Parathyroid adenoma (tissue), 2 donors: ENCODE measurements at regions not wholly inside any gene's neighbourhood (a gene's known extent, or its start where the extent isn't known, plus 50 kb on each side); places are given as distances from the start of the nearest gene placed in this dataset.

Experiments used
- H2AFZ ChIP-seq: fragments of 300-600 bp; sonication (generic); one replicate; pipeline ENCODE4 v1.7.0; 2017; ENCODE audit warnings: antibody characterized with exemption, mild to moderate bottlenecking
- H3K27ac ChIP-seq: fragments of 300-600 bp; sonication (generic); one replicate; pipeline ENCODE4 v1.7.0; 2017
- H3K27me3 ChIP-seq: fragments of 300-600 bp; sonication (generic); one replicate; pipeline ENCODE4 v1.7.0; 2017; ENCODE audit warnings: low read length; ENCODE audit not compliant: control insufficient read depth, insufficient read depth
- H3K36me3 ChIP-seq: fragments of 300-600 bp; sonication (generic); one replicate; pipeline ENCODE4 v1.7.0; 2017; ENCODE audit warnings: low read length; ENCODE audit not compliant: control insufficient read depth, insufficient read depth
- H3K4me1 ChIP-seq: fragments of 300-600 bp; sonication (generic); one replicate; pipeline ENCODE4 v1.7.0; 2017; ENCODE audit warnings: control low read depth
- H3K4me2 ChIP-seq: fragments of 300-600 bp; sonication (generic); one replicate; pipeline ENCODE4 v1.7.0; 2017; ENCODE audit warnings: low read length
- H3K4me3 ChIP-seq: fragments of 300-600 bp; sonication (generic); one replicate; pipeline ENCODE4 v1.7.0; 2017; ENCODE audit warnings: low read depth, low read length
- H3K79me2 ChIP-seq: fragments of 300-600 bp; sonication (generic); one replicate; pipeline ENCODE4 v1.7.0; 2017; ENCODE audit warnings: control low read depth
- H3K9ac ChIP-seq: fragments of 300-600 bp; sonication (generic); one replicate; pipeline ENCODE4 v1.7.0; 2017; ENCODE audit warnings: mild to moderate bottlenecking
- H3K9me3 ChIP-seq: fragments of 300-600 bp; sonication (generic); one replicate; pipeline ENCODE4 v1.7.0; 2017; ENCODE audit warnings: low read length; ENCODE audit not compliant: control insufficient read depth
- CTCF ChIP-seq: fragments of 300-600 bp; sonication (generic); IDR thresholded peaks from one replicate; pipeline ENCODE4 v1.7.0; 2017; ENCODE audit warnings: antibody characterized with exemption, mild to moderate bottlenecking
- donor health status: primary hyperparathyroidism.

GRCh38 chr6:106875782-106876321, 98.7 kb downstream of the CD24 start:
- Histone ChIP-seq H3K4me2 (no peak overlapping the region), H3K4me1 (peaks cover 3% of the 10 kb centered on the region), H3K27me3 (no peaks in the 10 kb centered on the region), H3K27ac (no peak overlapping the region), H2AFZ (no peak overlapping the region), H3K4me3 (no peak overlapping the region), H3K9ac (no peak overlapping the region), H3K79me2 (no peaks in the 10 kb centered on the region), H3K9me3 (no peaks in the 10 kb centered on the region), H3K36me3 (no peaks in the 10 kb centered on the region)
- TF ChIP-seq CTCF, result no peak

GRCh38 chr6:106874481-106874880, 100.0 kb downstream of the CD24 start:
- Histone ChIP-seq H3K27me3 (no peaks in the 10 kb centered on the region), H3K4me2 (no peak overlapping the region), H3K36me3 (no peaks in the 10 kb centered on the region), H2AFZ (no peak overlapping the region), H3K4me3 (no peak overlapping the region), H3K9me3 (no peaks in the 10 kb centered on the region), H3K4me1 (peaks cover 3% of the 10 kb centered on the region), H3K79me2 (no peaks in the 10 kb centered on the region), H3K27ac (no peak overlapping the region), H3K9ac (no peak overlapping the region)
- no peak for TF ChIP-seq CTCF

GRCh38 chr6:106872049-106872448, 102.5 kb downstream of the CD24 start:
- Histone ChIP-seq H3K9me3 (no peaks in the 10 kb centered on the region), H3K27me3 (no peaks in the 10 kb centered on the region), H3K36me3 (no peaks in the 10 kb centered on the region), H3K79me2 (no peaks in the 10 kb centered on the region), H3K9ac (no peak overlapping the region), H3K4me2 (no peak overlapping the region), H3K27ac (no peak overlapping the region), H3K4me3 (no peak overlapping the region), H2AFZ (peak overlapping the region; percentile 12), H3K4me1 (peaks cover 3% of the 10 kb centered on the region)
- no peak for TF ChIP-seq CTCF

- no peak for TF ChIP-seq CTCF
- no peak overlapping the region for H2AFZ ChIP-seq
- no peak overlapping the region for H3K27ac ChIP-seq
These were observed 103.5 kb downstream of the CD24 start for GRCh38 chr6:106870824-106871717.

More at GRCh38 chr6:106870824-106871717, 103.5 kb downstream of the CD24 start:
- Histone ChIP-seq H3K27me3 (no peaks in the 10 kb centered on the region), H3K36me3 (no peaks in the 10 kb centered on the region), H3K4me2 (no peak overlapping the region), H3K9me3 (no peaks in the 10 kb centered on the region), H3K9ac (no peak overlapping the region), H3K4me3 (no peak overlapping the region), H3K4me1 (peaks cover 3% of the 10 kb centered on the region), H3K79me2 (no peaks in the 10 kb centered on the region)
